Frontal cortex (tissue), 3 donors: ENCODE measurements at regions not wholly inside any gene's neighbourhood (a gene's known extent, or its start where the extent isn't known, plus 50 kb on each side); places are given as distances from the start of the nearest gene placed in this dataset.

Experiments used
- DNase-seq, 2 donors: peaks; one replicate each; pipeline ENCODE4 v3.0.0; 2012; ENCODE audit warnings: low spot score in 2 of 2
- FAIRE-seq: peaks from 2 replicates; lab custom pipeline; 2012; peaks lifted over from hg19 to GRCh38; lab: Jason Lieb, UNC
- donor health status: control.
- donor health status: control.
- donor health status: control.

DNA sequence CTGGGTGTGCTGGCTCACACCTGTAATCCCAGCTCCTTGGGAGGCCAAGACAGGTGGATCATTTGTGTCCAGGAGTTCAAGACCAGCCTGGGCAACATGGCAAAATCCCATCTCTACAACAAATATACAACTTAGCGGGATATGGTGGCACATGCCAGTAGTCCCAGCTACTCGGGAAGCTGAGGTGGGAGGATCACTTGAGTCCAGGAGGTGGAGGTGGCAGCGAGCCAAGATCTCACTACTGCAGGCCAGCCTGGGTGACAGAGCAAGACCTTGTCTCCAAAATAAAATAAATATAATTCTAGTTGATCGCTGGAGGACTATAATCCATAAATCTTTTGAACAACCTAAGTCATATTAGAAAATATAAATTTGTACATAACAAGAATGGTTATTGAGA lies 1061.5 kb upstream of the PCDH9 start:
- FAIRE-seq (no peak), DNase-seq (no peak)

DNA sequence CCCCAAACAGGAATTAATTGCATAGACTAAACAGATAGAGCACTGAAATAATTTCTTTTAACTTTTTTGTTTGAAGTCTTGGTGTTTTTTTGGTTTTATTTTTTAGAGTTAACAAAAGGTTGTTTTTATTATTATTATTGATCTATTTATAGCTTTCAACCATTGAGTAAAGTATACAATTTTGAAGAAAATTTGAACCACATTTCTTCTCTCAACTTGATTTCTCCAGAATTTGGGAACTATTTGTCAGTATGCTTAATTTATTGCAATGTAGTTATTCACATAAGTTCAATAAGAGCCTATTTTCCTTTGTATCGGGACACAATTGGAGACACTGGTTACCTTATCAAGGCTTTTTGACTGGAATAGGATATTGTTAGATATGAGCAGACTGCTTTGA lies 1045.6 kb upstream of the PCDH9 start:
- FAIRE-seq (no peak), DNase-seq (no peak)

DNA sequence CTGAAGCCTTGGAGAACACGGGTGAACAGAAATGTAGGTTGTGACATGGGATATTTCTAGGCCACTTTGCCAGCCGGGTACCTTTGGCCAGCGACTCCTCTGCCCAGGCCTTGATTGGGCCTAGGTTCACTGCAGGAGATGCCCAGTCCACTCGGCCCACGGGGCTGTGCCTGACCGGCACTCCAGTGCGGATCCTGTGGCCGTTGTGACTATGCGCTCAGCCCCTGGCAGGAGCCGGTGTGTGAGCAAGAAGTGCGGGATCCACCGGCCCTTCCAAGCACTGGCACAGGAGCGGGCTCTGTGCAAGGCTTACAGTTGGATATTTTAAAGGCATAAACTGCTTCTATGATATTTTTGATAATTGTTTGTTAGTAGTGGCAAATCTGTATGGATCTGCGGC lies 1042.5 kb upstream of the PCDH9 start:
- DNase-seq (no peak), FAIRE-seq (no peak)

DNA sequence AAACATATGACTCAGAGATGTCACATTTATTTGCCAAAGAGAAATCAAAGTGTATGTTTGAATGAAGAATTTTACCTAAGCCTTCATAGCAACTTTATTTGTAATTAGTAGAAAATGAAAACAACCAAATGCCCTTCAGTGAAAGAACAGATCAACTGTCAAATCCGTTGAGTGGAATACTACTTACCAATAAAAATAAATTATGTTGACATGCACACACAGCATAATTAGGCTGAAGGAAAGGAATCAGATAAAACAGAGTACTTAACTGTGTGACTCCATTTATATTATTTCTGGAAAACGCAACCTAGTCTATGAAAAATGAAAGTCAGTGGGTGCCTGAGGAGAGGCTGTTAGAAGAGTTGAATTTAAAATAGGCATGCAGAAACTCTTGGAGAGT lies 1034.6 kb upstream of the PCDH9 start:
- DNase-seq (no peak), FAIRE-seq (no peak)

DNA sequence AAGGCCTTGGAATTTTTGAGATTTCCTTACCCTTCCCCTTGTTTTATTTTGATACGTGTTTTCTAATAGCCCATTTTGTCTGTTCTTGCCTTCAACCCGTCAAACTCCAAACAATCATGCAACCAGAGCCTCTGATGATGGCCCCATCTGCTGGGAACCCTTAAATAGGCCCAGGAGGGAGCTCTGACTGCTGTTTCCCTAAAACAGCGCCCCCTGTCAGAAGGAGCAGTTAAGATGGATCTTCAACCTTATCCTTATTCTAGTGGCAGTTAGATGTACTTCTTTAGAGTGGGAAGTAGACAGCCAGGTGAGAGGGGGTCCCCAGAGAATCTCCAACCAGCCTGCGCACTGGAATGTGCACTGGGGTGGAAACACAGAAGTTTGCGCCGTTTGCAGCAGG lies 1031.0 kb upstream of the PCDH9 start:
- DNase-seq (no peak), FAIRE-seq (no peak)

DNA sequence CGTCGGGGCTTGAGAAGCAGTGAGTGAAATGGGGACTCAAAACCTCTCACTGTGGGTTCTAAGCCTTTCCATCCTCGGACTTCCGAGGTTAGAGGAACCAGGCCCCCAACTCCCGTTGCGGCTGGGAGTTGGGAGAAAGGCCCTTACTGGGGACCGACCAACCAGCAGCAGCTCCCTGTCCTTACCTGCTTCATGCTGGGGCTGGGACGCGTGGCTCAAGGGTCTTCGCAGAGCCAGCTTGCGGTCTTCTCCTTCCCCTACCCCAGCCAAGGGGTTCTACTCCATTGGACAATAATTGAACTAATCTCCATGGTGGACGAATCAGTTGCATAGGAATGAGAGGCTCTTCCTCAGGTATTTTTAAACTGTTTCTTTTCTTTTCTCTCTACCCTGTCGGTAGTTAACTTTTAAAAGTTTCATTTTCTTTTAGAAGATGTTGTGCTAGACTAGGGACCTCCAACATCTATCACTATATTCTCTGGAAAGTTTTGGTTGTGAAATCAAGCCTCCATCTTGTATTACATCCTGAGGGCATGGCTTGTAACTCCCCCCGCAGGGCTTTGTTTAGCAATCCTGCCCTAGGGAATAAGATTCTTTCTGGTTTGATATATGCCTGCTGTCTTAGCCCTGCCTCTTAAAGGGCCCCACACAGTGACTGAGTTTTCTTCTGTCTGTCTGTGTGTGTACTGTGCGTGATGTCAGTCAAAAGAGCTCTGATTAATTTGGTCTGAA lies 1027.1 kb upstream of the PCDH9 start:
- no peak for FAIRE-seq

DNA sequence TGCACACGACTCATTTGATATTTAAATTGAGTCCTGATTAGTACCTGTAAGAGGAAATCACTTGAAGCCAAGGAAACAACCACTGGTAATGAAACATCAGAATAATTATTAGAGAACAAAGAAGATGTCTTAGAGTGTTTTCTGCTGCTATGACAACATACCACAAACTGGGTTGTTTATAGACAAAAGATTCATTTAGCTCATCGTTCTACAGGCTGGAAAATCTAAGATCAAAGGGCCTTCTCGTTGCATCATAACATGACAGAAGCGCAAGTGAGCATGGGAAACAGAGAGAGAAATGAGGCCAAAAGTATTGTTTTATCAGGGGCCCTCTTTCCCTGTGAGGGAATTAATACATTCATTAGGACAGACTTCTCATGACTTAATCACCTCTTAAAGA lies 1024.0 kb upstream of the PCDH9 start:
- no peak for DNase-seq
- no peak for FAIRE-seq

More for the DNA sequence above, 1027.1 kb upstream of the PCDH9 start:
- DNase-seq: no peak

DNA sequence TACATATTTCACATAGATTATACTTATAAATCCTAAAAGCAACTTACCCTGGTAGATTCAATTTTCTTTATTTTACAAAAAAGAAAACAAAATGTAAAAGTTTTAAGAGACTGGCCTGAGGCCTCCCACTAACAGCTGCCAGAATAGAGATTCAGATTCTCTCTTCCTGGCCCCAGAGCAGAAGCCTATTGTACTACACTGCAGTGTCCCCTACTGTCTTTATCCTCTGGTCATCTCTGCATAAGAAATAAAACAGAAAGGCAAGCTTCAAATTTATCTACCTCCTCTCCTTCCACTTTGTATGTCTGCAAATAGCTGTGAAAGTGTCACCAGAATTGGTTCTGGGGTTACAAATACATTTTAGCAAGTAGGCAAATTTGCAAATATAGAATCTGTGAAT lies 1004.1 kb upstream of the PCDH9 start:
- FAIRE-seq (no peak), DNase-seq (no peak)

DNA sequence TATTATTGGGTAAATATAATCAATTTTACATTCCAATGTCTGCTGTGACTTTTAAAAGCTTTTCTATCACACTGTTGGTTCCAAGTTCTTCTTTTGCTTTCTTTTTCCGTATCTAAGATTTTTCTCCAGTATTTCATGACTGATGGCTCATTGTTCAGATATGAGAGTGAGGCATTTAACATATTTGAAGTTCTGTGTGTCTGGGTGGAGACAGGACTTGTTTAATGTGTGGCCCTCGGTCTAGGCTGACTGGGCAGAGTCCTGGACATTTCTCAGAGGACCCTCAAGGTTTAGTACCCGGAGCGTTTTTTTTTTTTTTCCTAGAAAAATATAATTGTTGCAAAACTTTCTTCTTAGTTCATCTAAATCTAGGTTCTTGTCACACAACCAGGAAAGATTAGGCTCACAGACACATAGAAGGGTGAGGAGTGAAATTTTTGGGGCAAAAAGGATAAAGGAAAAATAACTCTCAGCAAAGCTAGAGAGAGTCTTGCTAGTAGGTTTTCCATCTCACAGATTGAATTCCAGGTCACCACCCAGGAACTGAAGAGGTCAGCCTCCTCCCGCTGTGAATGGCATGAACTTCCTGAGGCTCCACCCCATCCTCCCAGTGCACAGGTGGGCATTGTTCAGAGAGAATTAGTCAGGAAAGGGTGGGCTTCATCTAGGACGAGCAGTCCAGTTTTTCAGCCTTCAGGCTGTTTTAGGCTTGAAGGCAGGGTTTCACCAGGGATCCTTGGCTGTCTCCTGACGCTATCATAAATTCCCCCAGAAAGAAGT lies 1002.4 kb upstream of the PCDH9 start:
- DNase-seq (no peak), FAIRE-seq (no peak)

DNA sequence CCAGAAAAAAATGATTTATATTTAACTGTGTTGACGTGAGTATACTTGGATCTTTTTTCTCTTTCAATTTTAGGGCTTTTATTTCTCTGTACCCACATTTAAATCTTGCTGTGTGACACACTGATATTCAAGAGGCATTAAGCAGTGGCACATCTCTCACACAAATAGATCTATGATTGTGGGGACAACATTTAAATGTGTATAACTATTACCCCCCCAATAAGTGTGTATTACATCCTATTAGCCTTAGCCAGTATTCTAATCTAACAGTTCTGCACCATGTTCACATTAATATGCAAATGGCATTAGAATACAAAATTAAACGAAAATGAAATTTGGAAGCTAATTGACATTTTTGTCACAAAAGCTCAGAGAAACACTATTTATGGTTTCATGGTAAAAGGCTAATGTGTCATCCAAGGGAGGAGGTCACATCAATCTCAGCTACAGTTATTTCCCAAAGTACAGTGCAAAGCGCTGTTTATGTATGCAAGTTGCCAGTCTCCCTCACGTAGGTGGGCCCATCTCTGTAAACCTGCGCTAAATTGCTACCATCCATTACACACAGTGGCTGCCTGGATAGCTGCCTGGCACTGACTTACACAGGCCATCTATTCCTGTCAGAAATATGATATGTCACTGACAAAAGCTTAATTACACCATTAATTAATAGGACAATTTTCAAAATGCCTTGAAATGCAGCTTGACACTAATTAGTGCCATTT lies 984.7 kb upstream of the PCDH9 start:
- FAIRE-seq (no peak), DNase-seq (no peak)

DNA sequence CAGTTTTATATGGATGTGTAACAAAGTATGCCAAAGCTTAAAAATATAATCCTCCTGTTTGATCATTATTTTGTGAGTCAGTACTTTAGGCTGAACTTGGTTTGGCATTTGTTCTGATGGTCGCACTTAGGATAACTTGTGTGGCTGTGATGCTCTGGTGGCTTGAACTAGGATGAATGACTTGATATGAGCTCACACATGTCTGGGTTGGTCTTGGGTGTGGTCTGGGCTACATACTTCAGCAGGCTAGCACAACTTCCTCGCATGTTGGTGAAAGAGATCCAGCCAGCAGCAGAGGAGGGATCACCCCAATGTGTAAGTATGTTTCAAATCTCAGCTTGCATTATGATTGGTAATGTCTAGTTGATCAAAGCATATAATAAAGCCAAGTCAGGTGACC lies 969.1 kb upstream of the PCDH9 start:
- FAIRE-seq: no peak
- DNase-seq: no peak

DNA sequence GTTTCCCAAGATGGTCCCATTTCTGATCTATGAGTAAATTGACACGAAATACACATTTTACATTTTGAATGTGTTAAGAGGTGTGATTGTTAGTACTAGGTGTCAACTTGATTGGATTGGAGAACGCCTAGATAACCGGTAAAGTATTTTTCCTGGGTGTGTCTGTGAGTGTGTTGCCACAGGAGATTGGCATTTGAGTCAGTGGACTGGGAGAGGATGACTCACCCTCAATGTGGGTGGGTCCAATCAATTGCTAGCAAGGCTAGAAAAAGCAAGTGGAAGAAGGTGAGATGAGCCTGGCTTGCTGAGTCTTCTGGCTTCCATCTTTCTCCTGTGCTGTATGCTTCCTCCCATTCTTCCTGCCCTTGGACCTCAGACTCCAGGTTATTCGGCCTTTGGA lies 960.7 kb upstream of the PCDH9 start:
- FAIRE-seq (no peak), DNase-seq (no peak)

DNA sequence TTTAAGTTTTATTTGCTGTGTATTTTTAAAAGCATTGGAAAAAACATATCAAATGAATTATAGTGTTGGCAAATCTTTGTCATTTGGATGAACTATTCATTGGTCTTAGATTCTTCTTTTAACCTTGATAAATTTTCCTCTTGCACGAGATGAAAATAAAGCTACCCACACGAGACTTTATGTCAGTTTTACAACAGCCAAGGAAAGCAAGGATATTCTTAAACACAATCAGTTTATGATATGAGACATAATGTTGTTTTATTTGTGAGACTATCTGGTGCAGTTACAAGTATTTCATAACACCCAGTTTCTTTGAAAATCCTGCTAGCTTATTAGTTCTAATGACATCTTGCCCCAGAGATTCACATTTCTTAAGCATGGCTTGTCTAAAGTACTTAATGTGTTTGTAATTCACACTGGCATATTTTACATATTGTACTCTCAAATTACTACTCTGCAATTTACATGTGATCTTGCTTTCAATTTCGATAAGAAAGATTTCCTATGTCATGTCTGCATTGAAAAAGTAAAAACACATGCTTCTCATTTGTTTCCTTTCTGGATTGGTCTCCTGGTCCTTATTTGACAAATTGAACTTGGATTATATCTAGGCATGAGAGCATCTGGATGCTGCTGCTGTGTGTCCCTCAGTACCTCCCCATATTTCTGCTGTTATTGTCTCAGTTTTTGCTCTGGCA lies 955.5 kb upstream of the PCDH9 start:
- DNase-seq (no peak), FAIRE-seq (no peak)

DNA sequence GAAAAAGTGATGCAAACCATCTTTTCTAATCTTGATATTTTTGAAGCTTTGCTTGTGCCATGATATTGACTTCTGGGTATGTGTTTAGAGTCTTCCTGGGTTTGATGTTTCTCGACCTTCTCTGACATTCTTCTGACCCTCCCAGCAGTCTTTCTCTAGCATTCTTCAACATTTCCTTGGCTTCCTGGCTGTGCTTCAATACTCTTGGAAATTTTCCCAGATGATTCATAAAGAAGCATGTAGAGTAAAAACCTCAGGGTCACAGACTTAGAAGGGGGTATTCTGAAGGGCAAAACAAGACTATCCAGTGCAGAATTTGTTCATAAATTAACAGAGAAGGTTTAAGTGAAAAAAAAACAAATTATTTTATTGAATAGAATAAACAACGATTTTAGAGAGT lies 946.3 kb upstream of the PCDH9 start:
- DNase-seq: no peak
- no peak for FAIRE-seq

DNA sequence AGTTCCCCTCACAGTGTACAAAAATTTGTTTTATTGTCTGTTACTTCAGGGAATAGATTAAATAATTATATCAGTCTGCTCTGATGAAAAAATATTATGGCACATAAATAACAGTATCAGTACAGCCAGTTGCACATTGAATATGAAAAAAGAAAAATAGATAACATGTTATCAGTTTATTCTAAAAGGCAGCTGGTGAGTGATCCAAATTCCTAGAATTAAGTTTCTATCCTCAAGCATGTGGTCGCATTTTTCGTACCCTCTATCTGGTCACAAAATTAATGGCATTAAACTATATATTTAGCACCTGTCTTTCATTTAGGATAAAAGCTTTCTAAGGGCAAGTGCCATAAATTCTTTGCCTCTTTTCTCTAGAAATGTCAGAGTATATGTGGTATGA lies 944.8 kb upstream of the PCDH9 start:
- DNase-seq: no peak
- no peak for FAIRE-seq

DNA sequence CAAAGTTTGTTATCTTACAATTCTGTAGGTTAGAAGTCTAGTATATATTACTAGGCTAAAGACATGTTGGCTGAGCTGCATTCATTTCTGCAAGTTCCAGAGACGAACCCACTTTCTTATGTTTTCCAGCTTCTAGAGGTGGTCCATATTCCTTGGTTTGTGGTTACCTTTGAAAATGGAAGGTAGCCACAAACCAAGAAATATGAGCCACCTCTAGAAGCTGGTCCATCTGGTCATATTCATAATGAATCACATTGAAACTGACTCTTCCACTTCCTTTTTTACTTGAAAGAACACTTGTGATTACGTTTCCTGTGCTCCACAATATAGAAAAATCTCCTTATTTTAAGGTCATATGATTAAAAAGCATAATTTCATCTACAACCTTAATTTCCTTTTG lies 943.0 kb upstream of the PCDH9 start:
- DNase-seq (no peak), FAIRE-seq (no peak)

DNA sequence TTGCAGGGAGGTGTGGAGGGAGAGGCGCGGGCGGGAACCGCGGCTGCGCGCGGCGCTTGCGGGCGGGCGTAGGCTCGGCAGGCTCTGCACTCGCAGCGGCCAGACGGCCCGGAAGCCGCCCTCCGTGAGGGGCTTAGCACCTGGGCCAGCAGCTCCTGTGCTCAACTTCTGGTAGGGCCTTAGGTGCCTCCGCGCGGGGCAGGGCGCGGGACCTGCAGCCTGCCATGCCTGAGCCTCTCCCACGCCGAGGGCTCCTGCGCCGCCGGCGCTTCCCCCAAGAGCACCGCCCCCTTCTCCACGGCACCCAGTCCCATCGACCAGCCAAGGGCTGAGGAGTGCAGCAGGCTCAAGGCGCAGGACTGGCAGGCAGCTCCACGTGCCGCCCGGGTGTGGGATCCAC lies 940.8 kb upstream of the PCDH9 start:
- DNase-seq (no peak), FAIRE-seq (no peak)

DNA sequence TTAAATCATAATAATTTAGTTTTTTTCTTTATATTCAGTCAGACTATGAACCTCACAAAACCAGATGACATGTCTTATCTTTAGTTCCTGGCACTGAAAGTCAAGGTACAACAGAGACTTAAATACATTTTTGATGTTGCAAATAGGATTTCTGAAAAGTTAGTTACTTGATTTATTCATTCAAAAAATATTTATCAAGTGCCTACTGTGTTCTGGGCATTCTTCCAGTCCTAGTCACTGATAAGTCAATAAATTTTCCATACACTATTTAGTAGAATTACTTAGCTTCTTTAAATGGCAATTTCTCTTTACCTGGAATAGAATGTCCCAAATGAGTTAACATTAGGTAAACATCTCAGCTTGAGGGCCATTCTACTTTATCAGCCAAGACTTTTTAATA lies 938.3 kb upstream of the PCDH9 start:
- DNase-seq: no peak
- no peak for FAIRE-seq

DNA sequence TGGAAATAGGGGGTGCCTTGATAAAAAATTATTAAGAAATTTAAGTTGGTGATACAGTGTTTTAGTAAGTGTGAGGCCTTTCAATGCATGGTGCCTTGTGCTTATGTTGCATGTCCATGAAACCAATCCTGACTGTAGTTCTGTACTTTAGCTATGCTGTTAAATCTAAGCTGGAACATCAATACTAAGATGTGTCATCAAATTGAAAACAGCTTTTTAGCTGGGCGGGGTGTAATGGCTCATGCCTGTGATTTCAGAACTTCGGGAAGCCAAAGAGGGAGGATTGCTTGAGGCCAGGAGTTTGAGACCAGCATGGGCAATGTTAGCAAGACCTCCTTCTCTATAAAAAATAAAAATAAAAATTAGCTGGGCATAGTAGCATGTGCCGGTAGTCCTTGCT lies 930.3 kb upstream of the PCDH9 start:
- DNase-seq: no peak
- FAIRE-seq: no peak

DNA sequence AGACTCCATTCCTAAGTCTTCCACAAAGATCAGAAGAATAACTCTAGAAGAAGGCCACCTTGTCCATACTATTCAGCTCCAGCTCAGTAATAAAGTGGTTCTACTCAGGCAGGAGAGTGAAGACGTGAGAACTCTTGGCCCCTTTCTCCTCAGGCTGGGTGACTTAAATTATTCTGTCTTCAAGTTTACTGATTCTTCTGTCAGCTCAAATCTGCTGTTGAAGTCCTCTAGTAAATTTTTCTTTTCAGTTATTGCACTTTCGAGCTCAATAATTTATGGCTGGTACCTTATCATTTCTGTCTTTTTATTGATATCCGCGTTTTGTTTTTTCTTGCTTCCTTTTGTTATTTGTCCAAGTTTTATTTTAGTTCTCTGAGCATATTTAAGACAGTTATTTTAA lies 922.3 kb upstream of the PCDH9 start:
- DNase-seq (no peak), FAIRE-seq (no peak)

DNA sequence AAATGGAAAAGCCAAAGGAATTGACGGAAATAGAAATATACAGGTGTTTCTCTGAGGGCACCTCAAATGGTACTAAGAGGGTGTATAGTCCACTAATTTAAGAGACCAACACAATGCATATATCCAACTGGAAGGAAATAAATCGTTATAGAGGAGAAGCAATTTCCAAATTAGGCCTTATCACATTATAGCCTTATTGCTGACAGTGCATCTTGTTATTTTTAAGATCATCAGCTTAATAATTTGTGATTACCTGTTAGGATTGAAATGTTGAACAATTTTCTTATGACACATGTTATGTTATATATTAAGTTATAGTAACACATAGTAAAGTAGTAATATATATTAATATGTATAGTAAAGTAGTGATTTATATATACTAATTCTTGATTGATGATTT lies 915.7 kb upstream of the PCDH9 start:
- no peak for FAIRE-seq
- DNase-seq: no peak
